Testis (tissue), 2 donors: ENCODE measurements at regions not wholly inside any gene's neighbourhood (a gene's known extent, or its start where the extent isn't known, plus 50 kb on each side); places are given as distances from the start of the nearest gene placed in this dataset.

Source experiments
- POLR2A ChIP-seq: fragments of 450-650 bp; IDR thresholded peaks from one replicate; pipeline ENCODE4 v1.6.1; 2017; ENCODE audit warnings: antibody characterized with exemption, mild to moderate bottlenecking, moderate library complexity
- TF ChIP-seq, protein P1 (sequence below), 3 experiments: fragments of 450-650 bp in 2 of 3; fragments of 200-600 bp in 1 of 3; sonication (generic) in 1 of 3; IDR thresholded peaks; one replicate each; pipeline ENCODE4 v1.5.1; 2016 to 2019; ENCODE audit warnings: antibody characterized with exemption in 3 of 3, mild to moderate bottlenecking in 2 of 3, moderate library complexity in 1 of 3

DNA sequence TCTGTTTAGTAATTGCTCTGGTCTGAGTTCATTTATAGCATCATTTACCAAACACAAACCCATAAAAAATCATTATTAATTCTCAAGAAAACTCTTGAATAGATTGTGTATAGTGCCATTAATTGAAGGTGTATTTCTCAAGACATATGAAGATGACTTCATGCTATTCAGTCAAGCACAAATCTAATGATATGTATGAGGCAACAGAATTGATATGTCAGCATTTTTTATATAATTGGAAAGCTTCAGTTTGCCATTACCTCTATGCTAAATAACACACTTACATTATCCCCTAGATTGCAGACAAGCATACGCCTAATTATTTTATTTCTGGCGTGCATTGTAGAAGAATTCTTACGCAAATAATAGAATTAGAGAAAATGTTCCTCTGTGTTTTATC lies 461.8 kb downstream of the PDHA2 start:
- TF ChIP-seq POLR2A, result no peak
- TF ChIP-seq, protein P1, sequence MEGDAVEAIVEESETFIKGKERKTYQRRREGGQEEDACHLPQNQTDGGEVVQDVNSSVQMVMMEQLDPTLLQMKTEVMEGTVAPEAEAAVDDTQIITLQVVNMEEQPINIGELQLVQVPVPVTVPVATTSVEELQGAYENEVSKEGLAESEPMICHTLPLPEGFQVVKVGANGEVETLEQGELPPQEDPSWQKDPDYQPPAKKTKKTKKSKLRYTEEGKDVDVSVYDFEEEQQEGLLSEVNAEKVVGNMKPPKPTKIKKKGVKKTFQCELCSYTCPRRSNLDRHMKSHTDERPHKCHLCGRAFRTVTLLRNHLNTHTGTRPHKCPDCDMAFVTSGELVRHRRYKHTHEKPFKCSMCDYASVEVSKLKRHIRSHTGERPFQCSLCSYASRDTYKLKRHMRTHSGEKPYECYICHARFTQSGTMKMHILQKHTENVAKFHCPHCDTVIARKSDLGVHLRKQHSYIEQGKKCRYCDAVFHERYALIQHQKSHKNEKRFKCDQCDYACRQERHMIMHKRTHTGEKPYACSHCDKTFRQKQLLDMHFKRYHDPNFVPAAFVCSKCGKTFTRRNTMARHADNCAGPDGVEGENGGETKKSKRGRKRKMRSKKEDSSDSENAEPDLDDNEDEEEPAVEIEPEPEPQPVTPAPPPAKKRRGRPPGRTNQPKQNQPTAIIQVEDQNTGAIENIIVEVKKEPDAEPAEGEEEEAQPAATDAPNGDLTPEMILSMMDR (IDR thresholded peaks at IDR 0.05), result no peak
